OCI-LY7 (cell line): ENCODE measurements at regions not wholly inside any gene's neighbourhood (a gene's known extent, or its start where the extent isn't known, plus 50 kb on each side); places are given as distances from the start of the nearest gene placed in this dataset.

Experiments used
- BruUV-seq: library from RNA; stranded (reverse); fragments of 400-500 nt; replicated peaks from 2 replicates; lab custom pipeline; 2021; lab: Mats Ljungman, UMichigan
- CTCF ChIA-PET: fragments of 300-600 bp; sonication (Branson Sonifier 250); formaldehyde crosslinking; loops from one replicate; lab custom pipeline; 2022; ENCODE audit warnings: antibody characterized with exemption; ENCODE audit not compliant: unreplicated experiment; lab: Charles Lee
- POLR2A ChIA-PET: fragments of 300-600 bp; sonication (Branson Sonifier 250); formaldehyde crosslinking; loops from one replicate; lab custom pipeline; 2022; ENCODE audit warnings: antibody characterized with exemption; lab: Charles Lee
- DNase-seq: peaks from one replicate; pipeline ENCODE4 v3.0.0-alpha.2; 2015; ENCODE audit warnings: low spot score
- H2AFZ ChIP-seq: fragments of 200-600 bp; sonication (generic), shearing (Covaris generic); 2 replicates; pipeline ENCODE4 v1.6.1; 2014; ENCODE audit warnings: mild to moderate bottlenecking, antibody characterized with exemption, low read length, moderate library complexity
- H3K27ac ChIP-seq: fragments of 200-600 bp; sonication (generic); 2 replicates; pipeline ENCODE4 v1.5.1; 2014; ENCODE audit warnings: mixed run types, low read depth, mild to moderate bottlenecking, moderate library complexity, low read length, inconsistent platforms; ENCODE audit not compliant: poor library complexity, severe bottlenecking
- H3K36me3 ChIP-seq: fragments of 200-600 bp; sonication (generic); 2 replicates; pipeline ENCODE4 v1.6.1; 2014; ENCODE audit warnings: mild to moderate bottlenecking, antibody characterized with exemption, low read length, moderate library complexity, mixed read lengths; ENCODE audit not compliant: insufficient read depth
- H3K4me1 ChIP-seq: fragments of 200-600 bp; sonication (generic); 2 replicates; pipeline ENCODE4 v1.5.1; 2014; ENCODE audit warnings: mild to moderate bottlenecking, low read length; ENCODE audit not compliant: insufficient read depth, poor library complexity, severe bottlenecking
- H3K4me2 ChIP-seq: fragments of 200-600 bp; sonication (generic); 2 replicates; pipeline ENCODE4 v1.6.1; 2014; ENCODE audit warnings: mild to moderate bottlenecking, low read length
- H3K4me3 ChIP-seq: fragments of 200-600 bp; sonication (generic); 2 replicates; pipeline ENCODE4 v1.5.1; 2014; ENCODE audit warnings: mild to moderate bottlenecking, low read depth, low read length; ENCODE audit not compliant: poor library complexity, severe bottlenecking
- H3K79me2 ChIP-seq: fragments of 200-600 bp; sonication (generic); 2 replicates; pipeline ENCODE4 v1.6.1; 2016; ENCODE audit warnings: low read depth, mild to moderate bottlenecking, low read length, moderate library complexity, mixed read lengths; ENCODE audit not compliant: insufficient read depth
- H3K9me2 ChIP-seq: fragments of 200-600 bp; sonication (generic); 2 replicates; pipeline ENCODE4 v1.6.1; 2016; ENCODE audit warnings: mild to moderate bottlenecking, low read length, mixed read lengths; ENCODE audit not compliant: insufficient read depth
- H3K9me3 ChIP-seq: fragments of 200-600 bp; sonication (generic); 2 replicates; pipeline ENCODE4 v1.6.1; 2014; ENCODE audit warnings: mild to moderate bottlenecking, mixed run types, low read length, mixed read lengths
- H4K20me1 ChIP-seq: fragments of 200-600 bp; sonication (generic); 2 replicates; pipeline ENCODE4 v1.6.1; 2014; ENCODE audit warnings: mild to moderate bottlenecking, antibody characterized with exemption, low read length, moderate library complexity, mixed read lengths; ENCODE audit not compliant: insufficient read depth
- EZH2phosphoT487 ChIP-seq: fragments of 200-600 bp; sonication (generic); IDR thresholded peaks from 2 replicates; pipeline ENCODE4 v1.6.1; 2018; ENCODE audit warnings: low read depth, borderline replicate concordance, mild to moderate bottlenecking, mixed run types, antibody characterized with exemption, low read length, moderate library complexity, mixed read lengths
- intact Hi-C: fragments of 100-400 bp; cut with micrococcal nuclease; formaldehyde crosslinking; loops from one replicate; pipeline ENCODE4 v1.10.0; 2022; ENCODE audit not compliant: unreplicated experiment
- TF ChIP-seq, protein P1 (sequence below): fragments of 200-600 bp; sonication (generic); conservative IDR thresholded peaks from 2 replicates; pipeline ENCODE4 v1.5.1; 2014; ENCODE audit warnings: mild to moderate bottlenecking, antibody characterized with exemption, low read length, moderate library complexity, mixed read lengths

DNA sequence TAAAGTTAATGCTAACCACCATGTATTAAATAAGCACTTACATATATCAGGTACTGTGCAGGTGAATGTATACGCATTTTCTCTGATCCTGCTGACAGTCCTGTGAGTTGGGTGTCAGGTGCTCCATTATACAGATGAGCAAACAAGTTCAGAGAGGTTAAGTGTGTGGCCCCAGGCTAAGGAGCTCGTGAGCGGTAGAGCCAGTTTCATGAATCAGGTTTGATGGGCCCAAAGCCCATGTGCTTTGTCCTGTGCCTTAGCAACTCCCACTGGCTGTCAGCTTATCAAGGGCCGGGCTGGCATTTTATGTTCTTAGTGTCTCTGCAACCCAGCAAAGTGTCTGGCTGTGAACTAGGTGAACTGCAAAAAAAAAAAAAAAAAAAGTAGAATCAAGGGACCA is 701.2 kb upstream of the TBX3 start:
- H4K20me1 ChIP-seq = no peaks in the 10 kb centered on the region
- H3K4me1 ChIP-seq = peaks cover 4% of the 10 kb centered on the region
- no peak overlapping the region for H3K4me2 ChIP-seq
- ChIA-PET CTCF (no interaction called here), POLR2A (interaction anchor here (0.7 kb wide), 1 partner anchor 1336 kb away, joined by 4 read pairs; no protein-coding TSS in a partner anchor)
- no peaks in the 10 kb centered on the region for H3K36me3 ChIP-seq
- H3K9me3 ChIP-seq = no peaks in the 10 kb centered on the region
- no peak for DNase-seq
- TF ChIP-seq, protein P1, sequence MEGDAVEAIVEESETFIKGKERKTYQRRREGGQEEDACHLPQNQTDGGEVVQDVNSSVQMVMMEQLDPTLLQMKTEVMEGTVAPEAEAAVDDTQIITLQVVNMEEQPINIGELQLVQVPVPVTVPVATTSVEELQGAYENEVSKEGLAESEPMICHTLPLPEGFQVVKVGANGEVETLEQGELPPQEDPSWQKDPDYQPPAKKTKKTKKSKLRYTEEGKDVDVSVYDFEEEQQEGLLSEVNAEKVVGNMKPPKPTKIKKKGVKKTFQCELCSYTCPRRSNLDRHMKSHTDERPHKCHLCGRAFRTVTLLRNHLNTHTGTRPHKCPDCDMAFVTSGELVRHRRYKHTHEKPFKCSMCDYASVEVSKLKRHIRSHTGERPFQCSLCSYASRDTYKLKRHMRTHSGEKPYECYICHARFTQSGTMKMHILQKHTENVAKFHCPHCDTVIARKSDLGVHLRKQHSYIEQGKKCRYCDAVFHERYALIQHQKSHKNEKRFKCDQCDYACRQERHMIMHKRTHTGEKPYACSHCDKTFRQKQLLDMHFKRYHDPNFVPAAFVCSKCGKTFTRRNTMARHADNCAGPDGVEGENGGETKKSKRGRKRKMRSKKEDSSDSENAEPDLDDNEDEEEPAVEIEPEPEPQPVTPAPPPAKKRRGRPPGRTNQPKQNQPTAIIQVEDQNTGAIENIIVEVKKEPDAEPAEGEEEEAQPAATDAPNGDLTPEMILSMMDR = no peak
- TF ChIP-seq EZH2phosphoT487 = no peak
- H2AFZ ChIP-seq = no peak overlapping the region
- H3K4me3 ChIP-seq = no peak overlapping the region
- no peaks in the 10 kb centered on the region for H3K79me2 ChIP-seq
- no peaks in the 10 kb centered on the region for H3K9me2 ChIP-seq
- no TSS peak for BruUV-seq
- intact Hi-C loops = no loop called here
- no peak overlapping the region for H3K27ac ChIP-seq

DNA sequence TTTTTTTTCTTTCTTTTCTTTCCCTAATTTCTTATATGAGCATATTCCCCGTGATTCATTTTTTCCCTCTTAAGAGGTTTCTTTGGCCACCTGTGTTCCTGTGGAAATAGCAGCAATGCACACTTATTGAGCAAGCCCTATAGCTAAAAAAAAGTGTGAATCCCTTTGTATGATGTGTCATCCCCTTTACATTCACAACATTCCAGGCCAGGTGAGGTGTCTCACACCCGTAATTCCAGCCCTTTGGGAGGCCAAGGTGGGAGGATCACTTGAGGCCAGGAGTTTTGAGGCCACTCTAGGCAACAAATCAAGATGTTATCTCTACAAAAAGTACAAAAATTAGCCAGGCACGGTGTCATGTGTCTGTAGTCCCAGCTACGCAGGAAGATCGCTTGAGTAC is 700.4 kb upstream of the TBX3 start:
- ChIA-PET POLR2A (interaction anchor here (0.7 kb wide), 1 partner anchor 44 kb away, joined by 3 read pairs; no protein-coding TSS in a partner anchor), CTCF (no interaction called here)
- no peak for DNase-seq
- H3K79me2 ChIP-seq = no peaks in the 10 kb centered on the region
- intact Hi-C loops = no loop called here
- no peak overlapping the region for H3K27ac ChIP-seq
- no peak overlapping the region for H2AFZ ChIP-seq
- H3K9me2 ChIP-seq = no peaks in the 10 kb centered on the region
- H3K9me3 ChIP-seq = no peaks in the 10 kb centered on the region
- H3K4me2 ChIP-seq = no peak overlapping the region
- peaks cover 4% of the 10 kb centered on the region for H3K4me1 ChIP-seq
- BruUV-seq = no TSS peak
- H3K4me3 ChIP-seq = no peak overlapping the region
- H3K36me3 ChIP-seq = no peaks in the 10 kb centered on the region
- TF ChIP-seq, protein P1 = no peak
- no peak for TF ChIP-seq EZH2phosphoT487
- no peaks in the 10 kb centered on the region for H4K20me1 ChIP-seq

DNA sequence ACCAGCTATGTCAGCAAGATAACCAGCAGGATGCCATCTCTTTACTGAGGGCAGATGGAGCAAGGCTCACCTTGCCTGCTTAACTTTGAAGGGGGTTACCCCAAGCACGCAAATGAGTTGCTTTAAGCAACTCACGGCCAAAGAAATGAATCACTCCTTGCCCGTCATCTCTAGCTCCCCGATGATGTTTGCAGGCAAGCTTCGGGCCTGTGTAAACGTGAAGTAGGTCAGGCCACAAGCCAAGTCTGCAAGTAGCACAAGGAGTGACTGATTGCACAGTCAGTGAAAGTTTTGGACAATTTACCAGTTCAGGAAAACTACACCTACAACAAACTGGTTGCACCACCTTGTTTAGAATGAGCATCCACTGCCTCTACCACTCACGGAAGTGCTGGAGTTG is 699.7 kb upstream of the TBX3 start:
- POLR2A ChIA-PET = no interaction called here
- BruUV-seq = no TSS peak
- TF ChIP-seq EZH2phosphoT487 = no peak
- TF ChIP-seq, protein P1 = no peak

More for the DNA sequence above, 699.7 kb upstream of the TBX3 start:
- Histone ChIP-seq H3K79me2 (no peaks in the 10 kb centered on the region), H3K4me1 (peaks cover 4% of the 10 kb centered on the region), H3K36me3 (no peaks in the 10 kb centered on the region), H3K4me2 (no peak overlapping the region), H4K20me1 (no peaks in the 10 kb centered on the region), H3K9me3 (no peaks in the 10 kb centered on the region), H3K4me3 (no peak overlapping the region), H3K27ac (no peak overlapping the region), H3K9me2 (no peaks in the 10 kb centered on the region), H2AFZ (no peak overlapping the region)
- no peak for DNase-seq
- CTCF ChIA-PET = no interaction called here
- intact Hi-C loops = no loop called here
